ENCODE measurements at regions not wholly inside any gene's neighbourhood (a gene's known extent, or its start where the extent isn't known, plus 50 kb on each side); places are given as distances from the start of the nearest gene placed in this dataset.

- TF ChIP-seq EZH2phosphoT487 (IDR thresholded peaks at IDR 0.05; ENCODE audit: borderline replicate concordance) (no peak), CTCF (IDR thresholded peaks at IDR 0.05 in 2 of 3, conservative IDR thresholded peaks at IDR 0.05 in 1 of 3; ENCODE audit: borderline replicate concordance in 1 of 3, insufficient read depth in 1 of 3, low read depth in 2 of 3, low read length in 2 of 3) (no peak), ZNF274 (IDR thresholded peaks at IDR 0.05; ENCODE audit: low read depth, low read length) (no peak)
Observed at GRCh38 chr13:89029062-89029461, 1357.9 kb downstream of the SLITRK5 start.

Data from HCT116 (cell line).